Keratinocyte (primary cell): ENCODE measurements at regions not wholly inside any gene's neighbourhood (a gene's known extent, or its start where the extent isn't known, plus 50 kb on each side); places are given as distances from the start of the nearest gene placed in this dataset.

Experiments
- DNase-seq: peaks from one replicate; pipeline ENCODE4 v3.0.0-alpha.2; 2011; ENCODE audit warnings: low read depth, missing footprints, low spot score
- FAIRE-seq: peaks from 2 replicates; lab custom pipeline; 2011; peaks lifted over from hg19 to GRCh38; lab: Jason Lieb, UNC
- H2AFZ ChIP-seq: 2 replicates; pipeline ENCODE4 v1.6.0; 2012; ENCODE audit warnings: low read length, control low read depth, inconsistent platforms; ENCODE audit not compliant: control insufficient read depth
- H3K27ac ChIP-seq: 2 replicates; pipeline ENCODE4 v1.5.1; 2011; ENCODE audit warnings: low read length; ENCODE audit not compliant: control insufficient read depth, insufficient read depth
- H3K27me3 ChIP-seq: 3 replicates; pipeline ENCODE4 v1.6.0; 2011; ENCODE audit warnings: low read length; ENCODE audit not compliant: control insufficient read depth, insufficient read depth; ENCODE audit errors: extremely low read depth
- H3K36me3 ChIP-seq, 2 experiments: 2 replicates in 1 of 2; 3 replicates in 1 of 2; pipeline ENCODE4 v1.5.1; 2011; ENCODE audit warnings: low read length in 2 of 2, mild to moderate bottlenecking in 1 of 2; ENCODE audit not compliant: control insufficient read depth in 2 of 2, insufficient read depth in 2 of 2; ENCODE audit errors: extremely low read depth in 1 of 2
- H3K4me1 ChIP-seq: 3 replicates; pipeline ENCODE4 v1.5.1; 2011; ENCODE audit warnings: low read length; ENCODE audit not compliant: control insufficient read depth, insufficient read depth; ENCODE audit errors: extremely low read depth
- H3K4me2 ChIP-seq: 3 replicates; pipeline ENCODE4 v1.6.0; 2011; ENCODE audit warnings: low read depth, low read length; ENCODE audit not compliant: control insufficient read depth, insufficient read depth; ENCODE audit errors: extremely low read depth
- H3K4me3 ChIP-seq, 3 experiments: fragments of 200-600 bp in 1 of 3; sonication (generic) in 1 of 3; 2 replicates in 2 of 3; 3 replicates in 1 of 3; pipeline ENCODE4 v1.5.1; 2011 to 2016; ENCODE audit warnings: low read length in 3 of 3, mild to moderate bottlenecking in 3 of 3, control low read depth in 2 of 3, inconsistent platforms in 1 of 3, low read depth in 1 of 3, mixed read lengths in 1 of 3, mixed run types in 1 of 3, moderate library complexity in 1 of 3; ENCODE audit not compliant: control insufficient read depth in 2 of 3, insufficient read depth in 2 of 3; ENCODE audit errors: extremely low read depth in 1 of 3
- H3K79me2 ChIP-seq: 2 replicates; pipeline ENCODE4 v1.6.0; 2012; ENCODE audit warnings: low read length; ENCODE audit not compliant: control insufficient read depth, insufficient read depth
- H3K9ac ChIP-seq: 3 replicates; pipeline ENCODE4 v1.6.0; 2011; ENCODE audit warnings: low read length; ENCODE audit not compliant: control insufficient read depth, insufficient read depth; ENCODE audit errors: extremely low read depth
- H3K9me1 ChIP-seq: 3 replicates; pipeline ENCODE4 v1.6.0; 2011; ENCODE audit warnings: low read length; ENCODE audit not compliant: control insufficient read depth, insufficient read depth; ENCODE audit errors: extremely low read depth
- H3K9me3 ChIP-seq: 2 replicates; pipeline ENCODE4 v1.5.1; 2012; ENCODE audit warnings: low read depth, low read length; ENCODE audit not compliant: control insufficient read depth
- H4K20me1 ChIP-seq: 3 replicates; pipeline ENCODE4 v1.6.0; 2011; ENCODE audit warnings: low read length; ENCODE audit not compliant: control insufficient read depth, insufficient read depth; ENCODE audit errors: extremely low read depth
- CTCF ChIP-seq, 3 experiments: IDR thresholded peaks in 1 of 3; conservative IDR thresholded peaks in 1 of 3; optimal IDR thresholded peaks in 1 of 3; 2 replicates in 2 of 3; 3 replicates in 1 of 3; pipeline versions ENCODE3 to v1.5.1; 2011; ENCODE audit warnings: low read length in 3 of 3, mild to moderate bottlenecking in 3 of 3, moderate library complexity in 2 of 3, control low read depth in 1 of 3, inconsistent platforms in 1 of 3; ENCODE audit not compliant: insufficient read depth in 2 of 3; ENCODE audit errors: extremely low read depth in 1 of 3
- EZH2 ChIP-seq: IDR thresholded peaks from one replicate; pipeline ENCODE4 v1.6.1; 2012; ENCODE audit warnings: inconsistent platforms, mild to moderate bottlenecking, low read length, moderate library complexity
- dilution Hi-C: fragments of 300-500 bp; cut with MboI; formaldehyde crosslinking; loops from one replicate; pipeline ENCODE4 v1.7.0; 2020; ENCODE audit warnings: low sequenced_read_pairs; ENCODE audit not compliant: extremely low pct_ligation_motif_present

GRCh38 chr5:82390088-82390487 is 111.9 kb upstream of the RPS23 start:
- FAIRE-seq (no peak), DNase-seq (no peak)
- H3K4me3 ChIP-seq: no peak overlapping the region
- dilution Hi-C loops: no loop called here
- TF ChIP-seq EZH2 (no peak), CTCF (optimal IDR thresholded peaks at IDR 0.05 in 1 of 3, IDR thresholded peaks at IDR 0.05 in 1 of 3, conservative IDR thresholded peaks at IDR 0.05 in 1 of 3; ENCODE audit: extremely low read depth in 1 of 3, insufficient read depth in 2 of 3, low read length in 3 of 3) (no peak)
- H3K9ac ChIP-seq: no peak overlapping the region
- no peaks in the 10 kb centered on the region for H3K36me3 ChIP-seq
- no peak overlapping the region for H3K27ac ChIP-seq
- peaks cover 7% of the 10 kb centered on the region for H3K4me1 ChIP-seq
- no peaks in the 10 kb centered on the region for H3K27me3 ChIP-seq
- no peak overlapping the region for H3K4me2 ChIP-seq
- no peaks in the 10 kb centered on the region for H3K9me3 ChIP-seq
- no peaks in the 10 kb centered on the region for H4K20me1 ChIP-seq
- H3K9me1 ChIP-seq: no peaks in the 10 kb centered on the region
- H3K79me2 ChIP-seq: no peaks in the 10 kb centered on the region
- H2AFZ ChIP-seq: no peak overlapping the region

- Histone ChIP-seq H3K9ac (no peak overlapping the region), H3K9me3 (no peaks in the 10 kb centered on the region), H4K20me1 (no peaks in the 10 kb centered on the region), H3K27me3 (no peaks in the 10 kb centered on the region), H3K4me2 (peak overlapping the region; percentile 6), H3K4me1 (peaks cover 7% of the 10 kb centered on the region), H3K4me3 (no peak overlapping the region), H3K79me2 (no peaks in the 10 kb centered on the region), H3K9me1 (no peaks in the 10 kb centered on the region), H3K36me3 (no peaks in the 10 kb centered on the region), H2AFZ (no peak overlapping the region), H3K27ac (no peak overlapping the region)
- FAIRE-seq: no peak
- no peak for DNase-seq
- TF ChIP-seq EZH2 (no peak), CTCF (optimal IDR thresholded peaks at IDR 0.05 in 1 of 3, IDR thresholded peaks at IDR 0.05 in 1 of 3, conservative IDR thresholded peaks at IDR 0.05 in 1 of 3; ENCODE audit: extremely low read depth in 1 of 3, insufficient read depth in 2 of 3, low read length in 3 of 3) (no peak)
- dilution Hi-C loops: no loop called here
Measured at GRCh38 chr5:82389347-82389746, 111.2 kb upstream of the RPS23 start.
